Hepatocyte (in vitro differentiated cells): ENCODE measurements at regions not wholly inside any gene's neighbourhood (a gene's known extent, or its start where the extent isn't known, plus 50 kb on each side); places are given as distances from the start of the nearest gene placed in this dataset.

Experiments used
- CTCF ChIP-seq: fragments of 200-600 bp; sonication (generic); IDR thresholded peaks from 2 replicates; pipeline ENCODE4 v1.5.1; 2016; ENCODE audit warnings: antibody characterized with exemption, mild to moderate bottlenecking; ENCODE audit not compliant: poor library complexity
- EZH2 ChIP-seq: fragments of 200-600 bp; sonication (generic); IDR thresholded peaks from 2 replicates; pipeline ENCODE4 v1.6.1; 2016; ENCODE audit warnings: antibody characterized with exemption, mild to moderate bottlenecking, borderline replicate concordance
- EZH2phosphoT487 ChIP-seq: fragments of 200-600 bp; sonication (generic); IDR thresholded peaks from one replicate; pipeline ENCODE4 v1.6.1; 2018; ENCODE audit warnings: antibody characterized with exemption, mild to moderate bottlenecking, low read depth, moderate library complexity; ENCODE audit not compliant: unreplicated experiment, severe bottlenecking

GRCh38 chr6:157755032-157755745 lies 67.9 kb upstream of the SNX9 start:
- no peak for TF ChIP-seq CTCF
- no peak for TF ChIP-seq EZH2
- no peak for TF ChIP-seq EZH2phosphoT487
